ENCODE measurements at regions not wholly inside any gene's neighbourhood (a gene's known extent, or its start where the extent isn't known, plus 50 kb on each side); places are given as distances from the start of the nearest gene placed in this dataset.

GRCh38 chr10:123506455-123506854, 159.7 kb upstream of the GPR26 start:
- no peak overlapping the region for H3K27ac ChIP-seq (ENCODE audit: extremely low read depth, low read depth, low read length)
- ChIA-PET CTCF (interaction anchor here (1.0 to 2.0 kb wide), 2 partner anchors 41 to 463 kb away, joined by 5 read pairs; no protein-coding TSS in a partner anchor), POLR2A (no interaction called here)
- H3K9me3 ChIP-seq (ENCODE audit: control insufficient read depth, insufficient read depth, low read depth, low read length) = no peaks in the 10 kb centered on the region
- no peak overlapping the region for H3K4me3 ChIP-seq (ENCODE audit: low read depth, low read length)
- H3K36me3 ChIP-seq (ENCODE audit: control insufficient read depth in 2 of 2, insufficient read depth in 1 of 2, low read length in 2 of 2) = no peaks in the 10 kb centered on the region
- TF ChIP-seq ZNF830 (tag by site-specific recombination; IDR thresholded peaks at IDR 0.05; ENCODE audit: low read depth) (no peak), ZNF473 (tag by site-specific recombination; IDR thresholded peaks at IDR 0.05) (no peak), ZNF514 (tag by site-specific recombination; IDR thresholded peaks at IDR 0.05) (no peak), EGR2 (tag by site-specific recombination; IDR thresholded peaks at IDR 0.05; ENCODE audit: low read depth) (no peak), SETDB1 (IDR thresholded peaks at IDR 0.05; ENCODE audit: insufficient read length, low read length) (no peak), ZNF133 (tag by site-specific recombination; IDR thresholded peaks at IDR 0.05) (no peak), GLIS2 (tag by site-specific recombination; IDR thresholded peaks at IDR 0.05) (no peak), ZNF155 (tag by site-specific recombination; IDR thresholded peaks at IDR 0.05) (no peak), ZNF707 (tag by site-specific recombination; IDR thresholded peaks at IDR 0.05) (no peak), ZNF670 (tag by site-specific recombination; IDR thresholded peaks at IDR 0.05; ENCODE audit: low read depth) (no peak), ZNF239 (tag by site-specific recombination; IDR thresholded peaks at IDR 0.05) (no peak)
- TF ChIP-seq, protein P1, sequence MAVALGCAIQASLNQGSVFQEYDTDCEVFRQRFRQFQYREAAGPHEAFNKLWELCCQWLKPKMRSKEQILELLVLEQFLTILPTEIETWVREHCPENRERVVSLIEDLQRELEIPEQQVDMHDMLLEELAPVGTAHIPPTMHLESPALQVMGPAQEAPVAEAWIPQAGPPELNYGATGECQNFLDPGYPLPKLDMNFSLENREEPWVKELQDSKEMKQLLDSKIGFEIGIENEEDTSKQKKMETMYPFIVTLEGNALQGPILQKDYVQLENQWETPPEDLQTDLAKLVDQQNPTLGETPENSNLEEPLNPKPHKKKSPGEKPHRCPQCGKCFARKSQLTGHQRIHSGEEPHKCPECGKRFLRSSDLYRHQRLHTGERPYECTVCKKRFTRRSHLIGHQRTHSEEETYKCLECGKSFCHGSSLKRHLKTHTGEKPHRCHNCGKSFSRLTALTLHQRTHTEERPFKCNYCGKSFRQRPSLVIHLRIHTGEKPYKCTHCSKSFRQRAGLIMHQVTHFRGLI (tag by site-specific recombination; IDR thresholded peaks at IDR 0.05) = no peak
- TF ChIP-seq, protein P2, sequence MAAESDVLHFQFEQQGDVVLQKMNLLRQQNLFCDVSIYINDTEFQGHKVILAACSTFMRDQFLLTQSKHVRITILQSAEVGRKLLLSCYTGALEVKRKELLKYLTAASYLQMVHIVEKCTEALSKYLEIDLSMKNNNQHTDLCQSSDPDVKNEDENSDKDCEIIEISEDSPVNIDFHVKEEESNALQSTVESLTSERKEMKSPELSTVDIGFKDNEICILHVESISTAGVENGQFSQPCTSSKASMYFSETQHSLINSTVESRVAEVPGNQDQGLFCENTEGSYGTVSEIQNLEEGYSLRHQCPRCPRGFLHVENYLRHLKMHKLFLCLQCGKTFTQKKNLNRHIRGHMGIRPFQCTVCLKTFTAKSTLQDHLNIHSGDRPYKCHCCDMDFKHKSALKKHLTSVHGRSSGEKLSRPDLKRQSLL (tag by site-specific recombination; IDR thresholded peaks at IDR 0.05) = no peak
- H3K4me1 ChIP-seq (ENCODE audit: control insufficient read depth, insufficient read depth, low read length) = no peaks in the 10 kb centered on the region

- Histone ChIP-seq H3K36me3 (ENCODE audit: control insufficient read depth in 2 of 2, insufficient read depth in 1 of 2, low read length in 2 of 2) (no peaks in the 10 kb centered on the region), H3K4me1 (ENCODE audit: control insufficient read depth, insufficient read depth, low read length) (no peaks in the 10 kb centered on the region), H3K27ac (ENCODE audit: extremely low read depth, low read depth, low read length) (no peak overlapping the region), H3K9me3 (ENCODE audit: control insufficient read depth, insufficient read depth, low read depth, low read length) (no peaks in the 10 kb centered on the region), H3K4me3 (ENCODE audit: low read depth, low read length) (no peak overlapping the region)
- CTCF ChIA-PET = interaction anchor here (2.0 kb wide), 1 partner anchor 464 kb away, joined by 5 read pairs; no protein-coding TSS in a partner anchor
- POLR2A ChIA-PET = no interaction called here
- TF ChIP-seq ZNF280D (tag by site-specific recombination; IDR thresholded peaks at IDR 0.05) (no peak), ZNF707 (tag by site-specific recombination; IDR thresholded peaks at IDR 0.05) (no peak), ZBTB10 (tag by site-specific recombination; IDR thresholded peaks at IDR 0.05) (no peak), ZNF677 (tag by site-specific recombination; IDR thresholded peaks at IDR 0.05) (no peak), ZXDB (tag by site-specific recombination; IDR thresholded peaks at IDR 0.05) (no peak), ZNF155 (tag by site-specific recombination; IDR thresholded peaks at IDR 0.05) (no peak), ZNF624 (tag by site-specific recombination; IDR thresholded peaks at IDR 0.05) (no peak), ZNF2 (tag by site-specific recombination; IDR thresholded peaks at IDR 0.05) (no peak), SALL2 (tag by site-specific recombination; IDR thresholded peaks at IDR 0.05; ENCODE audit: borderline replicate concordance) (no peak), ZBTB26 (tag by site-specific recombination; optimal IDR thresholded peaks at IDR 0.05) (no peak), TCF7L2 (IDR thresholded peaks at IDR 0.05; ENCODE audit: borderline replicate concordance, low read depth, low read length) (no peak), ZFP3 (tag by site-specific recombination; IDR thresholded peaks at IDR 0.05; ENCODE audit: low read depth) (no peak), ZNF423 (tag by site-specific recombination; IDR thresholded peaks at IDR 0.05) (no peak)
These were observed 158.9 kb upstream of the GPR26 start for GRCh38 chr10:123507298-123507697.

Measured in HEK293 (cell line).